ENCODE measurements at regions not wholly inside any gene's neighbourhood (a gene's known extent, or its start where the extent isn't known, plus 50 kb on each side); places are given as distances from the start of the nearest gene placed in this dataset.

GRCh38 chr11:110986016-110986415 lies 259.5 kb upstream of the POU2AF2 start:
- Histone ChIP-seq H3K36me3 (ENCODE audit: control insufficient read depth in 4 of 4, insufficient read depth in 4 of 4, low read length in 3 of 4) (no peaks in the 10 kb centered on the region), H3K9me3 (ENCODE audit: control extremely low read depth in 1 of 5, control insufficient read depth in 4 of 5, insufficient read depth in 2 of 5, low read depth in 1 of 5, low read length in 4 of 5) (no peaks in the 10 kb centered on the region), H3K4me1 (ENCODE audit: control extremely low read depth in 1 of 4, control insufficient read depth in 4 of 4, insufficient read depth in 4 of 4, low read length in 3 of 4) (peaks cover 0 to 1% (median 0%) of the 10 kb centered on the region in 4 experiments), H3K27me3 (replicated peaks in 2 of 5; ENCODE audit: control insufficient read depth in 4 of 5, insufficient read depth in 5 of 5, low read length in 4 of 5) (no peaks in the 10 kb centered on the region), H3K27ac (ENCODE audit: insufficient read depth in 1 of 2, low read depth in 1 of 2, low read length in 2 of 2, poor library complexity in 1 of 2, severe bottlenecking in 2 of 2) (no peak overlapping the region), H3K4me3 (ENCODE audit: control insufficient read depth in 1 of 7, extremely low read depth in 1 of 7, insufficient read depth in 4 of 7, low read depth in 2 of 7, low read length in 6 of 7) (no peak overlapping the region)
- DNase-seq, result no peak
- 100% methylated on average over 3 of the region's 7 CpGs for WGBS (ENCODE audit: insufficient coverage)
- POLR2A ChIA-PET, result no interaction called here
- CTCF ChIA-PET, result interaction anchor here (1.0 kb wide), 1 partner anchor 54 kb away, joined by 3 read pairs; no protein-coding TSS in a partner anchor

- Histone ChIP-seq H3K4me1 (ENCODE audit: control extremely low read depth in 1 of 4, control insufficient read depth in 4 of 4, insufficient read depth in 4 of 4, low read length in 3 of 4) (peaks cover 0 to 2% (median 0%) of the 10 kb centered on the region in 4 experiments), H3K4me3 (ENCODE audit: control insufficient read depth in 1 of 7, extremely low read depth in 1 of 7, insufficient read depth in 4 of 7, low read depth in 2 of 7, low read length in 6 of 7) (no peak overlapping the region), H3K9me3 (ENCODE audit: control extremely low read depth in 1 of 5, control insufficient read depth in 4 of 5, insufficient read depth in 2 of 5, low read depth in 1 of 5, low read length in 4 of 5) (no peaks in the 10 kb centered on the region), H3K27me3 (replicated peaks in 2 of 5; ENCODE audit: control insufficient read depth in 4 of 5, insufficient read depth in 5 of 5, low read length in 4 of 5) (no peaks in the 10 kb centered on the region), H3K27ac (ENCODE audit: insufficient read depth in 1 of 2, low read depth in 1 of 2, low read length in 2 of 2, poor library complexity in 1 of 2, severe bottlenecking in 2 of 2) (no peak overlapping the region), H3K36me3 (ENCODE audit: control insufficient read depth in 4 of 4, insufficient read depth in 4 of 4, low read length in 3 of 4) (no peaks in the 10 kb centered on the region)
- DNase-seq, result no peak
- CTCF ChIA-PET, result no interaction called here
- POLR2A ChIA-PET, result no interaction called here
Observed at GRCh38 chr11:110985547-110985946, 260.0 kb upstream of the POU2AF2 start.

- CTCF ChIA-PET, result no interaction called here
- Histone ChIP-seq H3K27me3 (replicated peaks in 2 of 5; ENCODE audit: control insufficient read depth in 4 of 5, insufficient read depth in 5 of 5, low read length in 4 of 5) (no peaks in the 10 kb centered on the region), H3K4me3 (ENCODE audit: control insufficient read depth in 1 of 7, extremely low read depth in 1 of 7, insufficient read depth in 4 of 7, low read depth in 2 of 7, low read length in 6 of 7) (no peak overlapping the region), H3K36me3 (ENCODE audit: control insufficient read depth in 4 of 4, insufficient read depth in 4 of 4, low read length in 3 of 4) (no peaks in the 10 kb centered on the region), H3K9me3 (ENCODE audit: control extremely low read depth in 1 of 5, control insufficient read depth in 4 of 5, insufficient read depth in 2 of 5, low read depth in 1 of 5, low read length in 4 of 5) (peaks cover 0 to 2% (median 0%) of the 10 kb centered on the region in 5 experiments), H3K27ac (ENCODE audit: insufficient read depth in 1 of 2, low read depth in 1 of 2, low read length in 2 of 2, poor library complexity in 1 of 2, severe bottlenecking in 2 of 2) (no peak overlapping the region), H3K4me1 (ENCODE audit: control extremely low read depth in 1 of 4, control insufficient read depth in 4 of 4, insufficient read depth in 4 of 4, low read length in 3 of 4) (peaks cover 0 to 2% (median 0%) of the 10 kb centered on the region in 4 experiments)
- WGBS (ENCODE audit: insufficient coverage), result 100% methylated on average over 1 of the region's 1 CpG
- POLR2A ChIA-PET, result interaction anchor here (0.6 to 1.0 kb wide), 2 partner anchors 182 to 480 kb away, joined by 3 read pairs; no protein-coding TSS in a partner anchor
- DNase-seq, result no peak
Observed at GRCh38 chr11:110984693-110985092, 260.8 kb upstream of the POU2AF2 start.

GRCh38 chr11:110984147-110984546 lies 261.4 kb upstream of the POU2AF2 start:
- H3K4me3 ChIP-seq (ENCODE audit: control insufficient read depth in 1 of 7, extremely low read depth in 1 of 7, insufficient read depth in 4 of 7, low read depth in 2 of 7, low read length in 6 of 7), result no peak overlapping the region
- peaks cover 0 to 2% (median 0%) of the 10 kb centered on the region in 4 experiments for H3K4me1 ChIP-seq (ENCODE audit: control extremely low read depth in 1 of 4, control insufficient read depth in 4 of 4, insufficient read depth in 4 of 4, low read length in 3 of 4)
- ChIA-PET CTCF (no interaction called here), POLR2A (interaction anchor here (1.0 kb wide), 1 partner anchor 181 kb away, joined by 3 read pairs; no protein-coding TSS in a partner anchor)
- H3K9me3 ChIP-seq (ENCODE audit: control extremely low read depth in 1 of 5, control insufficient read depth in 4 of 5, insufficient read depth in 2 of 5, low read depth in 1 of 5, low read length in 4 of 5), result peaks cover 0 to 7% (median 0%) of the 10 kb centered on the region in 5 experiments
- H3K27me3 ChIP-seq (replicated peaks in 2 of 5; ENCODE audit: control insufficient read depth in 4 of 5, insufficient read depth in 5 of 5, low read length in 4 of 5), result no peaks in the 10 kb centered on the region
- no peak for DNase-seq
- WGBS (ENCODE audit: insufficient coverage), result no CpG with 5 or more reads among the region's 2 CpGs
- H3K36me3 ChIP-seq (ENCODE audit: control insufficient read depth in 4 of 4, insufficient read depth in 4 of 4, low read length in 3 of 4), result no peaks in the 10 kb centered on the region
- no peak overlapping the region for H3K27ac ChIP-seq (ENCODE audit: insufficient read depth in 1 of 2, low read depth in 1 of 2, low read length in 2 of 2, poor library complexity in 1 of 2, severe bottlenecking in 2 of 2)

GRCh38 chr11:110982214-110982613 lies 263.3 kb upstream of the POU2AF2 start:
- Histone ChIP-seq H3K4me1 (ENCODE audit: control extremely low read depth in 1 of 4, control insufficient read depth in 4 of 4, insufficient read depth in 4 of 4, low read length in 3 of 4) (peaks cover 0 to 2% (median 0%) of the 10 kb centered on the region in 4 experiments), H3K4me3 (ENCODE audit: control insufficient read depth in 1 of 7, extremely low read depth in 1 of 7, insufficient read depth in 4 of 7, low read depth in 2 of 7, low read length in 6 of 7) (no peak overlapping the region), H3K36me3 (ENCODE audit: control insufficient read depth in 4 of 4, insufficient read depth in 4 of 4, low read length in 3 of 4) (no peaks in the 10 kb centered on the region), H3K27me3 (replicated peaks in 2 of 5; ENCODE audit: control insufficient read depth in 4 of 5, insufficient read depth in 5 of 5, low read length in 4 of 5) (no peaks in the 10 kb centered on the region), H3K27ac (ENCODE audit: insufficient read depth in 1 of 2, low read depth in 1 of 2, low read length in 2 of 2, poor library complexity in 1 of 2, severe bottlenecking in 2 of 2) (no peak overlapping the region), H3K9me3 (ENCODE audit: control extremely low read depth in 1 of 5, control insufficient read depth in 4 of 5, insufficient read depth in 2 of 5, low read depth in 1 of 5, low read length in 4 of 5) (peaks cover 0 to 7% (median 3%) of the 10 kb centered on the region in 5 experiments)
- ChIA-PET POLR2A (no interaction called here), CTCF (interaction anchor here (1.6 kb wide), 1 partner anchor 12 kb away, joined by 5 read pairs; no protein-coding TSS in a partner anchor)
- WGBS (ENCODE audit: insufficient coverage), result 96% methylated on average over 2 of the region's 2 CpGs
- no peak for DNase-seq

GRCh38 chr11:110979696-110980095 lies 265.8 kb upstream of the POU2AF2 start:
- DNase-seq, result no peak
- ChIA-PET POLR2A (no interaction called here), CTCF (interaction anchor here (1.1 to 1.5 kb wide), 2 partner anchors 11 to 17 kb away, joined by 3 to 4 read pairs; no protein-coding TSS in a partner anchor)
- H3K4me3 ChIP-seq (ENCODE audit: control insufficient read depth in 1 of 7, extremely low read depth in 1 of 7, insufficient read depth in 4 of 7, low read depth in 2 of 7, low read length in 6 of 7), result no peak overlapping the region
- peaks cover 0 to 7% (median 3%) of the 10 kb centered on the region in 5 experiments for H3K9me3 ChIP-seq (ENCODE audit: control extremely low read depth in 1 of 5, control insufficient read depth in 4 of 5, insufficient read depth in 2 of 5, low read depth in 1 of 5, low read length in 4 of 5)
- H3K27ac ChIP-seq (ENCODE audit: insufficient read depth in 1 of 2, low read depth in 1 of 2, low read length in 2 of 2, poor library complexity in 1 of 2, severe bottlenecking in 2 of 2), result no peak overlapping the region
- 90% methylated on average over 1 of the region's 1 CpG for WGBS (ENCODE audit: insufficient coverage)
- H3K4me1 ChIP-seq (ENCODE audit: control extremely low read depth in 1 of 4, control insufficient read depth in 4 of 4, insufficient read depth in 4 of 4, low read length in 3 of 4), result peaks cover 0 to 2% (median 0%) of the 10 kb centered on the region in 4 experiments
- H3K27me3 ChIP-seq (replicated peaks in 2 of 5; ENCODE audit: control insufficient read depth in 4 of 5, insufficient read depth in 5 of 5, low read length in 4 of 5), result no peaks in the 10 kb centered on the region
- no peaks in the 10 kb centered on the region for H3K36me3 ChIP-seq (ENCODE audit: control insufficient read depth in 4 of 4, insufficient read depth in 4 of 4, low read length in 3 of 4)

GRCh38 chr11:110977661-110978060 lies 265.4 kb upstream of the ARHGAP20 start:
- WGBS (ENCODE audit: insufficient coverage), result no CpG with 5 or more reads among the region's 1 CpG
- no peaks in the 10 kb centered on the region for H3K36me3 ChIP-seq (ENCODE audit: control insufficient read depth in 4 of 4, insufficient read depth in 4 of 4, low read length in 3 of 4)
- peaks cover 0 to 7% (median 3%) of the 10 kb centered on the region in 5 experiments for H3K9me3 ChIP-seq (ENCODE audit: control extremely low read depth in 1 of 5, control insufficient read depth in 4 of 5, insufficient read depth in 2 of 5, low read depth in 1 of 5, low read length in 4 of 5)
- no peak overlapping the region for H3K27ac ChIP-seq (ENCODE audit: insufficient read depth in 1 of 2, low read depth in 1 of 2, low read length in 2 of 2, poor library complexity in 1 of 2, severe bottlenecking in 2 of 2)
- ChIA-PET CTCF (no interaction called here), POLR2A (no interaction called here)
- H3K27me3 ChIP-seq (replicated peaks in 2 of 5; ENCODE audit: control insufficient read depth in 4 of 5, insufficient read depth in 5 of 5, low read length in 4 of 5), result no peaks in the 10 kb centered on the region
- H3K4me3 ChIP-seq (ENCODE audit: control insufficient read depth in 1 of 7, extremely low read depth in 1 of 7, insufficient read depth in 4 of 7, low read depth in 2 of 7, low read length in 6 of 7), result no peak overlapping the region
- DNase-seq, result no peak
- peaks cover 0 to 6% (median 2%) of the 10 kb centered on the region in 4 experiments for H3K4me1 ChIP-seq (ENCODE audit: control extremely low read depth in 1 of 4, control insufficient read depth in 4 of 4, insufficient read depth in 4 of 4, low read length in 3 of 4)
